ENCODE measurements at regions not wholly inside any gene's neighbourhood (a gene's known extent, or its start where the extent isn't known, plus 50 kb on each side); places are given as distances from the start of the nearest gene placed in this dataset.

DNA sequence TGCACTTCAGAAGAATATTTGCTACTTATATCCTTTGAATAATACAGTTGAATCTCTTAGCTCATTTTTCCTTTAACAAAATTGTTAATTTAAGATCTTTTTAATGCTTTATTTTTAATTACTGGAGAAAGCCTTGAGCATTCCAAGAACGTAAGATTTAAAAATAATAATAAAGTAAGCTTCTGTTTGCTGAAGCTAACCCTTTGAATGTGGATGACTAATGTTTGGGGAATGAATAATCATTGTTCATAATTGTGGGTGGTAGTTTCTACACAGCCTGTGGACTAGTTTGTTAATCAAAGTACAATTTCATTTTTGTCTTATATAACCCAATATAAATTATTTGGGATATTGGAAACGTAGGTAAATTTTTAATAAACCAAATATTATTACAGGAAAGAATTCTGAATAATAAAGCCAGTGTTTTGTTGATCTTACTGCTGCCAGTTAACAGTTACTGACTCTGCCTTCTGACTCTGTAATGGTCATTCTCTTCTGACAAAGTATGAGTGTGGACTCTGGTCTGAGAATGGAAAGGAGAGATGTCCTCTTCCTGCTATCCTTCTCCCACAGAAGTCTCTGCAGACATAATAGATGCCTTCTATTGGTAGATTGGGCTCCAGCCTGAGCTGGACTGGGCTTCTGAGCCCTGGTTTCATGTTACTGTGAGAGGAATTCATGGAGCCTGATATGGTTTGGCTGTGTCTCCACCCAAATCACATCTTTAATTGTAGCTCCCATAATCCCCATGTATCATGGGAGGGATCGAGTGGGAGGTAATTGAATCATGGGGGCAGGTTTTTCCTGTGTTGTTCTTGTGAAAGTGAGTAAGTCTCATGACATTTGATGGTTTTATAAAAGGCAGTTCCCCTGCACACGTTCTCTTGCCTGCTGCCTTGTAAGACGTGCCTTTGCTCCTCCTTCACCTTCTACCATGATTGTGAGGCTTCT lies 292.7 kb upstream of the SLC39A10 start:
- no peak for DNase-seq

DNA sequence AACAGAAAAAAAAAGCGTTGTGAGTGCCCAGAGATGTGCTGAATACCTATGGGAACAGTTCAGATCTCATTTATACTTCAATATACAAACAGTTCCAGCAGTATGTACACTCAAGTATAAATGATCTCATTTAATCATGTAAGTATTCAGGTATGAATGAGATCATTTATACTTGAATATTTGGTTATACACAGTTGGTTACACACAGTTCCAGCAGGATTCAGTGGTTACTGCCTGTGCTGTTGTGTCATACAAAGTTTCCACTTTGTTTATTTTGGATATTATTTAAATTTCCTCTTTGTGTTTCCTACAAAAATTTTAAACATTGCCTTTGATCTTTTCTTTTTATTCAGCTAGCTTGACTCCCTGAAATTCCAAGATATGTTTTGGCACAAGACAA lies 293.5 kb upstream of the SLC39A10 start:
- CTCF ChIA-PET = interaction anchor here (0.5 kb wide), 1 partner anchor 181 kb away, joined by 3 read pairs; no protein-coding TSS in a partner anchor
- no peak for DNase-seq

More for the DNA sequence above, 292.7 kb upstream of the SLC39A10 start:
- H3K9ac ChIP-seq = no peak overlapping the region
- H3K27ac ChIP-seq (ENCODE audit: low read depth in 2 of 2, low read length in 1 of 2) = no peak overlapping the region
- H3K36me3 ChIP-seq (replicated peaks in 1 of 2; ENCODE audit: control insufficient read depth in 1 of 2, insufficient read depth in 2 of 2, low read length in 1 of 2) = no peaks in the 10 kb centered on the region
- TF ChIP-seq PBX3 (IDR thresholded peaks at IDR 0.05) (no peak), JUND (IDR thresholded peaks at IDR 0.05) (peak; percentile 34)
- 55% methylated on average over 5 of the region's 5 CpGs for WGBS (ENCODE audit: low lambda C conversion rate)
- ChIA-PET POLR2A (no interaction called here), CTCF (no interaction called here)
- H3K9me2 ChIP-seq = no peaks in the 10 kb centered on the region
- H2AFZ ChIP-seq (ENCODE audit: low read depth) = peak overlapping the region; percentile 52; the same call in 1 of the 2 replicates
- H3K9me3 ChIP-seq = no peaks in the 10 kb centered on the region
- H3K4me1 ChIP-seq (ENCODE audit: control insufficient read depth in 1 of 2, insufficient read depth in 2 of 2, low read depth in 1 of 2, low read length in 1 of 2) = peaks cover 0 to 5% of the 10 kb centered on the region in 2 experiments; a peak in 1 of 4 replicates
- H3K4me2 ChIP-seq = no peak overlapping the region
- no peaks in the 10 kb centered on the region for H3K27me3 ChIP-seq (ENCODE audit: insufficient read depth)
- no peaks in the 10 kb centered on the region for H4K20me1 ChIP-seq (ENCODE audit: insufficient read depth)
- no peak overlapping the region for H3K4me3 ChIP-seq (ENCODE audit: low read depth in 2 of 2, low read length in 1 of 2)
- H3F3A ChIP-seq (replicated peaks; ENCODE audit: insufficient read depth) = no peaks in the 10 kb centered on the region
- no peaks in the 10 kb centered on the region for H3K79me2 ChIP-seq (ENCODE audit: insufficient read depth)

More for the DNA sequence above, 293.5 kb upstream of the SLC39A10 start:
- Histone ChIP-seq H3F3A (replicated peaks; ENCODE audit: insufficient read depth) (no peaks in the 10 kb centered on the region), H3K27ac (ENCODE audit: low read depth in 2 of 2, low read length in 1 of 2) (no peak overlapping the region), H3K4me1 (ENCODE audit: control insufficient read depth in 1 of 2, insufficient read depth in 2 of 2, low read depth in 1 of 2, low read length in 1 of 2) (peaks cover 0 to 5% of the 10 kb centered on the region in 2 experiments; a peak in 1 of 4 replicates), H3K4me3 (ENCODE audit: low read depth in 2 of 2, low read length in 1 of 2) (no peak overlapping the region), H3K4me2 (no peak overlapping the region), H3K79me2 (ENCODE audit: insufficient read depth) (no peaks in the 10 kb centered on the region), H2AFZ (ENCODE audit: low read depth) (no peak overlapping the region), H3K27me3 (ENCODE audit: insufficient read depth) (no peaks in the 10 kb centered on the region), H3K9me2 (no peaks in the 10 kb centered on the region), H4K20me1 (ENCODE audit: insufficient read depth) (no peaks in the 10 kb centered on the region), H3K36me3 (replicated peaks in 1 of 2; ENCODE audit: control insufficient read depth in 1 of 2, insufficient read depth in 2 of 2, low read length in 1 of 2) (no peaks in the 10 kb centered on the region), H3K9ac (no peak overlapping the region), H3K9me3 (no peaks in the 10 kb centered on the region)
- POLR2A ChIA-PET = no interaction called here
- WGBS (ENCODE audit: low lambda C conversion rate) = 71% methylated on average over 1 of the region's 1 CpG
- TF ChIP-seq RFX5 (IDR thresholded peaks at IDR 0.05; ENCODE audit: low read length) (no peak), IRF3 (IDR thresholded peaks at IDR 0.05; ENCODE audit: low read depth, low read length) (no peak), SIN3A (IDR thresholded peaks at IDR 0.05; ENCODE audit: borderline replicate concordance, low read depth, low read length) (no peak), FOSL2 (IDR thresholded peaks at IDR 0.05; ENCODE audit: borderline replicate concordance, low read depth) (no peak), TCF12 (IDR thresholded peaks at IDR 0.05) (no peak), SMC3 (IDR thresholded peaks at IDR 0.05; ENCODE audit: low read depth, low read length) (no peak), JUND (IDR thresholded peaks at IDR 0.05) (no peak), NFIC (IDR thresholded peaks at IDR 0.05; ENCODE audit: borderline replicate concordance) (no peak), GABPA (IDR thresholded peaks at IDR 0.05; ENCODE audit: low read depth) (no peak), TEAD4 (IDR thresholded peaks at IDR 0.05; ENCODE audit: borderline replicate concordance, insufficient read depth) (no peak), RAD21 (IDR thresholded peaks at IDR 0.05; ENCODE audit: low read length) (no peak), PBX3 (IDR thresholded peaks at IDR 0.05) (no peak), EZH2phosphoT487 (IDR thresholded peaks at IDR 0.05; ENCODE audit: borderline replicate concordance, low read depth) (no peak)
- TF ChIP-seq, protein P1, sequence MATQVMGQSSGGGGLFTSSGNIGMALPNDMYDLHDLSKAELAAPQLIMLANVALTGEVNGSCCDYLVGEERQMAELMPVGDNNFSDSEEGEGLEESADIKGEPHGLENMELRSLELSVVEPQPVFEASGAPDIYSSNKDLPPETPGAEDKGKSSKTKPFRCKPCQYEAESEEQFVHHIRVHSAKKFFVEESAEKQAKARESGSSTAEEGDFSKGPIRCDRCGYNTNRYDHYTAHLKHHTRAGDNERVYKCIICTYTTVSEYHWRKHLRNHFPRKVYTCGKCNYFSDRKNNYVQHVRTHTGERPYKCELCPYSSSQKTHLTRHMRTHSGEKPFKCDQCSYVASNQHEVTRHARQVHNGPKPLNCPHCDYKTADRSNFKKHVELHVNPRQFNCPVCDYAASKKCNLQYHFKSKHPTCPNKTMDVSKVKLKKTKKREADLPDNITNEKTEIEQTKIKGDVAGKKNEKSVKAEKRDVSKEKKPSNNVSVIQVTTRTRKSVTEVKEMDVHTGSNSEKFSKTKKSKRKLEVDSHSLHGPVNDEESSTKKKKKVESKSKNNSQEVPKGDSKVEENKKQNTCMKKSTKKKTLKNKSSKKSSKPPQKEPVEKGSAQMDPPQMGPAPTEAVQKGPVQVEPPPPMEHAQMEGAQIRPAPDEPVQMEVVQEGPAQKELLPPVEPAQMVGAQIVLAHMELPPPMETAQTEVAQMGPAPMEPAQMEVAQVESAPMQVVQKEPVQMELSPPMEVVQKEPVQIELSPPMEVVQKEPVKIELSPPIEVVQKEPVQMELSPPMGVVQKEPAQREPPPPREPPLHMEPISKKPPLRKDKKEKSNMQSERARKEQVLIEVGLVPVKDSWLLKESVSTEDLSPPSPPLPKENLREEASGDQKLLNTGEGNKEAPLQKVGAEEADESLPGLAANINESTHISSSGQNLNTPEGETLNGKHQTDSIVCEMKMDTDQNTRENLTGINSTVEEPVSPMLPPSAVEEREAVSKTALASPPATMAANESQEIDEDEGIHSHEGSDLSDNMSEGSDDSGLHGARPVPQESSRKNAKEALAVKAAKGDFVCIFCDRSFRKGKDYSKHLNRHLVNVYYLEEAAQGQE (IDR thresholded peaks at IDR 0.05; ENCODE audit: low read depth, low read length) = no peak
- TF ChIP-seq, protein P2, sequence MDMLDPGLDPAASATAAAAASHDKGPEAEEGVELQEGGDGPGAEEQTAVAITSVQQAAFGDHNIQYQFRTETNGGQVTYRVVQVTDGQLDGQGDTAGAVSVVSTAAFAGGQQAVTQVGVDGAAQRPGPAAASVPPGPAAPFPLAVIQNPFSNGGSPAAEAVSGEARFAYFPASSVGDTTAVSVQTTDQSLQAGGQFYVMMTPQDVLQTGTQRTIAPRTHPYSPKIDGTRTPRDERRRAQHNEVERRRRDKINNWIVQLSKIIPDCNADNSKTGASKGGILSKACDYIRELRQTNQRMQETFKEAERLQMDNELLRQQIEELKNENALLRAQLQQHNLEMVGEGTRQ (IDR thresholded peaks at IDR 0.05; ENCODE audit: borderline replicate concordance, low read depth, low read length) = no peak
